ENCODE measurements at regions not wholly inside any gene's neighbourhood (a gene's known extent, or its start where the extent isn't known, plus 50 kb on each side); places are given as distances from the start of the nearest gene placed in this dataset.

DNA sequence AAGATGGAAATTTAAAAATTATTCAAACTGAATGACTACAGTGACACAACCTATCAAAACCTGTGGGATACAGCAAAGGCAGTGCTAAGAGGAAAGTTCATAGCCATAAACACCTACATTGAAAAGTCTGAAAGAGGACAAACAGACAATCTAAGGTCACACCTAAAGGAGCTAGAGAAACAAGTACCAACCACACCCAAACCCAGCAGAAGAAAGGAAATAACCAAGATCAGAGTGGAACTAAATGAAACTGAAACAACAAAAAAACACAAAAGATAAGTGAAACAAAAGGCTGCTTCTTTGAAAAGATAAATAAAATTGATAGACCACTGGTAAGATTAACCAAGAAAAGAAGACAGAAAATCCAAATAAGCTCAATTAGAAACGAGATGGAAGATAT, 247.2 kb upstream of the ZNF804A start:
- TF ChIP-seq POLR2AphosphoS5 (IDR thresholded peaks at IDR 0.05) (no peak), CTCF (IDR thresholded peaks at IDR 0.05) (no peak)

Data from esophagus muscularis mucosa (tissue), 3 donors.